HG03039 (cell line): ENCODE measurements at regions not wholly inside any gene's neighbourhood (a gene's known extent, or its start where the extent isn't known, plus 50 kb on each side); places are given as distances from the start of the nearest gene placed in this dataset.

Source experiments
- ATAC-seq: cut with Tn5 transposase; IDR thresholded peaks from one replicate; pipeline ENCODE4 v1.9.1; 2021; ENCODE audit warnings: mild to moderate bottlenecking, moderate library complexity; ENCODE audit not compliant: unreplicated experiment

- no peak for ATAC-seq
These were observed 119.7 kb downstream of the CD47 start for GRCh38 chr3:107970993-107971580.

- ATAC-seq = no peak
These were observed 120.6 kb downstream of the CD47 start for GRCh38 chr3:107969994-107970819.

GRCh38 chr3:107969525-107969924 lies 121.3 kb downstream of the CD47 start:
- no peak for ATAC-seq

GRCh38 chr3:107966276-107966675 lies 124.6 kb downstream of the CD47 start:
- no peak for ATAC-seq

GRCh38 chr3:107965136-107965655 lies 125.6 kb downstream of the CD47 start:
- ATAC-seq = no peak

GRCh38 chr3:107963581-107963980 lies 127.2 kb downstream of the CD47 start:
- ATAC-seq = no peak

GRCh38 chr3:107962946-107963345 lies 127.9 kb downstream of the CD47 start:
- ATAC-seq = no peak

- ATAC-seq = no peak
These were observed 128.8 kb downstream of the CD47 start for GRCh38 chr3:107962037-107962436.

- ATAC-seq = no peak
These were observed 131.2 kb downstream of the CD47 start for GRCh38 chr3:107959550-107960154.

- no peak for ATAC-seq
These were observed 132.7 kb downstream of the CD47 start for GRCh38 chr3:107958146-107958545.

- ATAC-seq = no peak
These were observed 133.6 kb downstream of the CD47 start for GRCh38 chr3:107956991-107957900.

- no peak for ATAC-seq
These were observed 136.0 kb downstream of the CD47 start for GRCh38 chr3:107954845-107955244.

GRCh38 chr3:107953722-107954121 lies 137.1 kb downstream of the CD47 start:
- ATAC-seq = no peak

- no peak for ATAC-seq
These were observed 139.7 kb downstream of the CD47 start for GRCh38 chr3:107951126-107951525.

GRCh38 chr3:107950417-107950816 lies 140.4 kb downstream of the CD47 start:
- no peak for ATAC-seq

GRCh38 chr3:107949394-107949970 lies 141.3 kb downstream of the CD47 start:
- ATAC-seq = no peak

- no peak for ATAC-seq
These were observed 143.6 kb downstream of the CD47 start for GRCh38 chr3:107947203-107947602.

GRCh38 chr3:107946700-107947099 lies 144.1 kb downstream of the CD47 start:
- no peak for ATAC-seq

- ATAC-seq = no peak
These were observed 145.3 kb downstream of the CD47 start for GRCh38 chr3:107945417-107946094.
